IPS-15b (cell line): ENCODE measurements at regions not wholly inside any gene's neighbourhood (a gene's known extent, or its start where the extent isn't known, plus 50 kb on each side); places are given as distances from the start of the nearest gene placed in this dataset.

Source experiments
- H3K27me3 ChIP-seq: one replicate; pipeline ENCODE4 v1.6.1; 2013; ENCODE audit warnings: low read length; ENCODE audit not compliant: control insufficient read depth, insufficient read depth
- H3K36me3 ChIP-seq: one replicate; pipeline ENCODE4 v1.6.1; 2013; ENCODE audit warnings: low read length; ENCODE audit not compliant: control insufficient read depth, insufficient read depth
- H3K4me1 ChIP-seq: one replicate; pipeline ENCODE4 v1.6.1; 2013; ENCODE audit warnings: mild to moderate bottlenecking, low read length; ENCODE audit not compliant: control insufficient read depth, insufficient read depth
- H3K4me3 ChIP-seq: one replicate; pipeline ENCODE4 v1.5.1; 2013; ENCODE audit warnings: low read depth, low read length
- H3K9ac ChIP-seq: one replicate; pipeline ENCODE4 v1.6.1; 2013; ENCODE audit warnings: low read depth, mild to moderate bottlenecking, low read length
- H3K9me3 ChIP-seq: one replicate; pipeline ENCODE4 v1.6.1; 2013; ENCODE audit warnings: mild to moderate bottlenecking, low read length; ENCODE audit not compliant: control insufficient read depth, insufficient read depth

DNA sequence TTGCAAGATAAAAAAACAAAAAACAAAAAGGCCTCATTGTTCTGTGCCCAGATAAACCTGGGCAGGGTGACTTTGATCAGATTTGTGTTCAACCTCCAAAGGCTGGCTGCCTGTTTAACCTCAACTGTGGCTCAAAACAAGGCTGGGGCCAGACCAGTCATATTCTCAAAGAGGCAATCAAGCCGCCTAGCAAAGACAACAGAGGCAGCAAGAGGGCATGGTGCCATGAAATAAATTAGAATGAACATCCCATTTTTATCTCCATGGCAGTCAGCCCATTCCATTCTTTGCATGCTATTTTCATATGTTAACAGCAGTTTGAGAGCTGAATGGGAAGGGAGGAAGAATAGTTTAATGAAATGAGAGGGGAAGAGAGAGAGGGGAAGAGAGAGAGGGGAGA lies 1150.3 kb downstream of the TYW1 start:
- no peaks in the 10 kb centered on the region for H3K9me3 ChIP-seq
- no peaks in the 10 kb centered on the region for H3K36me3 ChIP-seq
- no peaks in the 10 kb centered on the region for H3K27me3 ChIP-seq

GRCh38 chr7:68147614-68148238 lies 1151.1 kb downstream of the TYW1 start:
- Histone ChIP-seq H3K9me3 (no peaks in the 10 kb centered on the region), H3K27me3 (no peaks in the 10 kb centered on the region), H3K36me3 (no peaks in the 10 kb centered on the region), H3K4me3 (no peak overlapping the region), H3K9ac (no peak overlapping the region), H3K4me1 (no peaks in the 10 kb centered on the region)

More for the DNA sequence above, 1150.3 kb downstream of the TYW1 start:
- H3K4me3 ChIP-seq, result no peak overlapping the region
- no peaks in the 10 kb centered on the region for H3K4me1 ChIP-seq
- H3K9ac ChIP-seq, result no peak overlapping the region

DNA sequence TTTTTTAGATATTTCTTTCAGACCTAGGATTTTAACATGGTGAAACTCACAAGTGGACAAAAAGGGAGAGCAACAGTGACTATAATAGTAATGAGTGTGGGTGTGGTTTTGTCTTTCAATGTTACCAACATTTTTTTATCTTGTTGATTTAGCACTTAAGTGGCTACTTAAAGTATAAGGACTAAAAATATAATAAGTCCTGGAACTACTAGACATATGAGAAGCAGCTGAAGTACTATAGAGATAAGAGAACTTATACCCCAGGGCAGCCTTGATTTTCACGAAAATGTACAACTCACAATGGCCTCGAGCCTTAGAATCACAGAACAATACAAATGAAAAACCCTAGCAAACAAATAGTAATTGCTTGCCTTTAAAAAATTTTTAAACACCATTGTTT lies 1151.8 kb downstream of the TYW1 start:
- Histone ChIP-seq H3K27me3 (no peaks in the 10 kb centered on the region), H3K4me1 (no peaks in the 10 kb centered on the region), H3K4me3 (no peak overlapping the region), H3K9me3 (no peaks in the 10 kb centered on the region), H3K36me3 (no peaks in the 10 kb centered on the region), H3K9ac (no peak overlapping the region)

- Histone ChIP-seq H3K27me3 (no peaks in the 10 kb centered on the region), H3K9ac (no peak overlapping the region)
Measured at GRCh38 chr7:68152205-68152604, 1155.6 kb downstream of the TYW1 start.

DNA sequence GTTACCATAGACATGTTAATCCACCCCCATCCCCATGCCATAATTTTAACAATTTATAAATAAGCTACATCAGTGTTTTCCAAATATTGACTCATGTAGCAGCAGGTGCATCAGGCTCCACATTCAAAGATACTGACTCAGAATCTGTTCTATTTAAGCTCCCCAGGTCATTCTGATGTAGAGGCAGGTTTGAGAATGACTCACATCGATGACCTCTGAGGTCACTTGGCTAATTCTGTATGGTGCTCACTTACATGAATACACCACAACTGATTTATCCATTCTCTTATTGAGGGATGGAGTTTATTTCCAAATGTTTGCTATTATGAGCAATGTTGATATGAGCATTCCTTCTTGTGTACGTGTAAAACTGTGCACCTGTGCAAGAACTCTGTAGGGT lies 1159.0 kb downstream of the TYW1 start:
- H3K4me1 ChIP-seq, result no peaks in the 10 kb centered on the region
- H3K27me3 ChIP-seq, result no peaks in the 10 kb centered on the region
- H3K36me3 ChIP-seq, result no peaks in the 10 kb centered on the region
- no peaks in the 10 kb centered on the region for H3K9me3 ChIP-seq
- no peak overlapping the region for H3K4me3 ChIP-seq
- no peak overlapping the region for H3K9ac ChIP-seq

More at GRCh38 chr7:68152205-68152604, 1155.6 kb downstream of the TYW1 start:
- Histone ChIP-seq H3K36me3 (no peaks in the 10 kb centered on the region), H3K9me3 (no peaks in the 10 kb centered on the region), H3K4me3 (no peak overlapping the region), H3K4me1 (no peaks in the 10 kb centered on the region)

- Histone ChIP-seq H3K4me3 (no peak overlapping the region), H3K9me3 (no peaks in the 10 kb centered on the region), H3K4me1 (no peaks in the 10 kb centered on the region), H3K36me3 (no peaks in the 10 kb centered on the region), H3K27me3 (no peaks in the 10 kb centered on the region), H3K9ac (no peak overlapping the region)
Measured at GRCh38 chr7:68158686-68159295, 1162.2 kb downstream of the TYW1 start.

- no peak overlapping the region for H3K4me3 ChIP-seq
- H3K4me1 ChIP-seq, result no peaks in the 10 kb centered on the region
- H3K36me3 ChIP-seq, result no peaks in the 10 kb centered on the region
- H3K27me3 ChIP-seq, result no peaks in the 10 kb centered on the region
- no peaks in the 10 kb centered on the region for H3K9me3 ChIP-seq
- no peak overlapping the region for H3K9ac ChIP-seq
Measured at GRCh38 chr7:68162712-68163111, 1166.1 kb downstream of the TYW1 start.

DNA sequence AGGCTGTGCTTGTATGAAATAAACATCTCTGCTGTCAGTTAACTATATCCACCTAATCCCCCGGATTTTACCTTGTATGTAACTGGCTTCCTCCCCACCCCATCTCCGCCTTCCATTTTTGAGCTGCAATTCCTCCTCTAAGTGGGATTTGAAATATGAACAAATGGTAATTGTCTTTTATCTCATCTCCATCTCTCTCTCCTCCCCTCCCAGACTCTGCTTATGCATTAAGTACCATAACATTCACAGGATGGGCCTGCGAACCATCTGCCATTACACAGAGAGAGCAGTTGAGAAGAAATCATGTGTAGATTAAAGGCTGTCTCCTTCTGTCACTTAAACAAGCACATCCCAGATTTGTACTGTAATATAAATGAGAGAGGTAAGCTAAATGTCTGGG lies 1169.9 kb downstream of the TYW1 start:
- H3K4me3 ChIP-seq, result no peak overlapping the region
- H3K36me3 ChIP-seq, result no peaks in the 10 kb centered on the region
- H3K9me3 ChIP-seq, result no peaks in the 10 kb centered on the region

GRCh38 chr7:68173513-68173912 lies 1176.9 kb downstream of the TYW1 start:
- Histone ChIP-seq H3K9me3 (no peaks in the 10 kb centered on the region), H3K9ac (no peak overlapping the region), H3K4me3 (no peak overlapping the region), H3K27me3 (no peaks in the 10 kb centered on the region), H3K4me1 (peaks cover 3% of the 10 kb centered on the region), H3K36me3 (no peaks in the 10 kb centered on the region)

More for the DNA sequence above, 1169.9 kb downstream of the TYW1 start:
- H3K9ac ChIP-seq, result no peak overlapping the region
- no peaks in the 10 kb centered on the region for H3K27me3 ChIP-seq
- no peaks in the 10 kb centered on the region for H3K4me1 ChIP-seq

DNA sequence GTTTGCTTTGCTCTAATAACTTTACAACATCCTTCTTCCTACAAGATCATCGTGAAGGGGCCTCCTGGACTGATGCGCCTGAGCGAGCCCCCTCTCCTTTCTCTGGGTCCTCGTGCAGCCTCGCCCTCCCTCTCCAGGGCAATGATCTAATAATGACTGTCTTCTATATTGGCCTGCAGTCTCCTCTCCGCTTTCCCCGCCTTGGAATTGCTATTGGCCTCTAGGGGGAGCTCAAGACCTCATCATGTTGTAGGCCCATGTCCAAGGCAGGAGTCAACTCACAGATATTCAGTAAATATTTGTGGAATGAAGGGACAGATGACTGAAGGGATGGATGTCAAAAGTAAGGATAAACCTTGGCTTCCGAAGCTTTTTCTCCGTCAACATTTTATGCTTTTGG lies 1180.3 kb downstream of the TYW1 start:
- Histone ChIP-seq H3K4me1 (peaks cover 3% of the 10 kb centered on the region), H3K9me3 (no peaks in the 10 kb centered on the region), H3K36me3 (no peaks in the 10 kb centered on the region), H3K4me3 (no peak overlapping the region), H3K9ac (no peak overlapping the region), H3K27me3 (no peaks in the 10 kb centered on the region)

- no peaks in the 10 kb centered on the region for H3K27me3 ChIP-seq
- H3K4me1 ChIP-seq, result no peaks in the 10 kb centered on the region
- H3K4me3 ChIP-seq, result no peak overlapping the region
- H3K36me3 ChIP-seq, result no peaks in the 10 kb centered on the region
- H3K9me3 ChIP-seq, result no peaks in the 10 kb centered on the region
- no peak overlapping the region for H3K9ac ChIP-seq
Measured at GRCh38 chr7:68180761-68181160, 1184.1 kb downstream of the TYW1 start.

- no peak overlapping the region for H3K9ac ChIP-seq
- no peaks in the 10 kb centered on the region for H3K9me3 ChIP-seq
- no peaks in the 10 kb centered on the region for H3K36me3 ChIP-seq
- H3K4me1 ChIP-seq, result no peaks in the 10 kb centered on the region
- H3K27me3 ChIP-seq, result no peaks in the 10 kb centered on the region
- H3K4me3 ChIP-seq, result no peak overlapping the region
Measured at GRCh38 chr7:68183176-68183575, 1186.5 kb downstream of the TYW1 start.
